Testis (tissue), 2 donors: ENCODE measurements at regions not wholly inside any gene's neighbourhood (a gene's known extent, or its start where the extent isn't known, plus 50 kb on each side); places are given as distances from the start of the nearest gene placed in this dataset.

Experiments used
- POLR2A ChIP-seq: fragments of 450-650 bp; IDR thresholded peaks from one replicate; pipeline ENCODE4 v1.6.1; 2017; ENCODE audit warnings: antibody characterized with exemption, mild to moderate bottlenecking, moderate library complexity
- TF ChIP-seq, protein P1 (sequence below), 3 experiments: fragments of 450-650 bp in 2 of 3; fragments of 200-600 bp in 1 of 3; sonication (generic) in 1 of 3; IDR thresholded peaks; one replicate each; pipeline ENCODE4 v1.5.1; 2016 to 2019; ENCODE audit warnings: antibody characterized with exemption in 3 of 3, mild to moderate bottlenecking in 2 of 3, moderate library complexity in 1 of 3

DNA sequence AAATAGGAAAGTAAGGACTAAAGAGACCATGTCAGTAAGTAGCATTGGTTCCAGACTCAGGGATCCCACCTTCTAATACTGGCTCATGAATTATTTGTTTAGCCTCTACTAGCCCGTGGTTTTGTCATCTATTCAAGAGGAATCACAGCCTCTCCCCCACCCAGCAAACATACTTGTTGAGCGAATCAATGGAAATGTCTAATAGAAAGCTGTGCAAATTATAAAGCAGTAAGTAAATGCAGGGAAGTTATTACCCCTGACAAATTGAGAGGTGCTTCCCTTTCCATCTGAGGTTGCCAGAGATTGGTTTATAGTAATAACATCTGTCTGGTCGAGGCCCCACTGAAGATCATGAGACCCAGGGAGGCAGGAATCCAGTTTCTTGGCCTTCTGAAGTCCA, 219.3 kb upstream of the OSR1 start:
- TF ChIP-seq, protein P1, sequence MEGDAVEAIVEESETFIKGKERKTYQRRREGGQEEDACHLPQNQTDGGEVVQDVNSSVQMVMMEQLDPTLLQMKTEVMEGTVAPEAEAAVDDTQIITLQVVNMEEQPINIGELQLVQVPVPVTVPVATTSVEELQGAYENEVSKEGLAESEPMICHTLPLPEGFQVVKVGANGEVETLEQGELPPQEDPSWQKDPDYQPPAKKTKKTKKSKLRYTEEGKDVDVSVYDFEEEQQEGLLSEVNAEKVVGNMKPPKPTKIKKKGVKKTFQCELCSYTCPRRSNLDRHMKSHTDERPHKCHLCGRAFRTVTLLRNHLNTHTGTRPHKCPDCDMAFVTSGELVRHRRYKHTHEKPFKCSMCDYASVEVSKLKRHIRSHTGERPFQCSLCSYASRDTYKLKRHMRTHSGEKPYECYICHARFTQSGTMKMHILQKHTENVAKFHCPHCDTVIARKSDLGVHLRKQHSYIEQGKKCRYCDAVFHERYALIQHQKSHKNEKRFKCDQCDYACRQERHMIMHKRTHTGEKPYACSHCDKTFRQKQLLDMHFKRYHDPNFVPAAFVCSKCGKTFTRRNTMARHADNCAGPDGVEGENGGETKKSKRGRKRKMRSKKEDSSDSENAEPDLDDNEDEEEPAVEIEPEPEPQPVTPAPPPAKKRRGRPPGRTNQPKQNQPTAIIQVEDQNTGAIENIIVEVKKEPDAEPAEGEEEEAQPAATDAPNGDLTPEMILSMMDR (IDR thresholded peaks at IDR 0.05) = no peak
- TF ChIP-seq POLR2A = no peak
